CD4-positive, alpha-beta T cell (primary cell): ENCODE measurements at regions not wholly inside any gene's neighbourhood (a gene's known extent, or its start where the extent isn't known, plus 50 kb on each side); places are given as distances from the start of the nearest gene placed in this dataset.

Experiments used
- ATAC-seq: fragments of 200-7000 bp; cut with Tn5 transposase; one replicate; pipeline ENCODE4 v1.10.0; 2022; ENCODE audit warnings: mild to moderate bottlenecking; ENCODE audit not compliant: poor library complexity
- CTCF ChIA-PET: fragments of 350-600 bp; sonication (Branson Sonifier 250); formaldehyde crosslinking; loops from one replicate; lab custom pipeline; 2021; ENCODE audit warnings: antibody characterized with exemption, inconsistent platforms; lab: Charles Lee
- POLR2A ChIA-PET: fragments of 350-600 bp; sonication (Branson Sonifier 250); formaldehyde crosslinking; loops from one replicate; lab custom pipeline; 2021; ENCODE audit warnings: antibody characterized with exemption, inconsistent platforms; lab: Charles Lee
- DNase-seq, 14 experiments: peaks; one replicate each; pipeline ENCODE4 v3.0.0-alpha.2; 2013 to 2020; ENCODE audit warnings: mixed read lengths in 2 of 14
- H3K27ac ChIP-seq, 2 donors: one replicate each; pipeline versions ENCODE4 v1.5.1 to v1.7.0; 2013; ENCODE audit warnings: low read length in 2 of 2, low read depth in 1 of 2, mild to moderate bottlenecking in 1 of 2
- H3K27me3 ChIP-seq, 2 experiments: 1 replicate in 1 of 2; 2 replicates in 1 of 2; pipeline versions ENCODE4 v1.6.1 to v1.7.0; 2013; ENCODE audit warnings: low read length in 2 of 2, control low read depth in 1 of 2, mild to moderate bottlenecking in 1 of 2, moderate library complexity in 1 of 2; ENCODE audit not compliant: insufficient read depth in 2 of 2, control insufficient read depth in 1 of 2
- H3K36me3 ChIP-seq: one replicate; pipeline ENCODE4 v1.6.1; 2013; ENCODE audit warnings: low read length, control low read depth; ENCODE audit not compliant: insufficient read depth
- H3K4me1 ChIP-seq: one replicate; pipeline ENCODE4 v1.6.1; 2013; ENCODE audit warnings: low read length, control low read depth; ENCODE audit not compliant: insufficient read depth
- H3K4me3 ChIP-seq: one replicate; pipeline ENCODE4 v1.5.1; 2013; ENCODE audit warnings: mild to moderate bottlenecking, low read length, moderate library complexity
- H3K9me3 ChIP-seq, 2 experiments: 1 replicate in 1 of 2; 2 replicates in 1 of 2; pipeline versions ENCODE4 v1.6.1 to v1.7.0; 2013; ENCODE audit warnings: low read length in 2 of 2, mild to moderate bottlenecking in 2 of 2, control low read depth in 1 of 2, moderate library complexity in 1 of 2; ENCODE audit not compliant: control insufficient read depth in 1 of 2, insufficient read depth in 1 of 2
- H3K27ac Mint-ChIP-seq: one replicate; pipeline ENCODE4 v1.8.0; 2020; ENCODE audit warnings: mixed read lengths
- H3K27me3 Mint-ChIP-seq: one replicate; pipeline ENCODE4 v1.8.0; 2021; ENCODE audit warnings: mixed read lengths
- H3K36me3 Mint-ChIP-seq: one replicate; pipeline ENCODE4 v1.8.0; 2021; ENCODE audit warnings: low read depth, mixed read lengths
- H3K4me1 Mint-ChIP-seq: one replicate; pipeline ENCODE4 v1.8.0; 2021; ENCODE audit warnings: low read depth, mixed read lengths
- H3K4me3 Mint-ChIP-seq: one replicate; pipeline ENCODE4 v1.8.0; 2020; ENCODE audit warnings: mild to moderate bottlenecking, mixed read lengths
- H3K9me3 Mint-ChIP-seq: one replicate; pipeline ENCODE4 v1.8.0; 2020; ENCODE audit warnings: mixed read lengths
- intact Hi-C, 2 experiments: fragments of 100-400 bp; cut with DNase I in 1 of 2; cut with micrococcal nuclease in 1 of 2; formaldehyde crosslinking; loops; one replicate each; pipeline versions ENCODE4 v1.15.1 to v1.9.0; 2023 to 2025; cut with DNase I, micrococcal nuclease
- TF ChIP-seq, protein P1 (sequence below): fragments of 200-600 bp; IDR thresholded peaks from one replicate; pipeline ENCODE4 v1.8.0; 2022; ENCODE audit warnings: antibody characterized with exemption, mild to moderate bottlenecking

GRCh38 chr7:113639221-113639620 lies 279.6 kb downstream of the PPP1R3A start:
- Mint-ChIP-seq H3K9me3 (no peaks in the 10 kb centered on the region), H3K4me3 (no peak overlapping the region), H3K4me1 (no peaks in the 10 kb centered on the region), H3K27ac (no peak overlapping the region), H3K36me3 (no peaks in the 10 kb centered on the region), H3K27me3 (no peaks in the 10 kb centered on the region)
- Histone ChIP-seq H3K27ac (no peak overlapping the region), H3K27me3 (no peaks in the 10 kb centered on the region), H3K4me1 (no peaks in the 10 kb centered on the region), H3K9me3 (peaks cover 0 to 5% of the 10 kb centered on the region in 2 experiments), H3K36me3 (no peaks in the 10 kb centered on the region), H3K4me3 (no peak overlapping the region)
- no peak for DNase-seq
- POLR2A ChIA-PET: no interaction called here
- CTCF ChIA-PET: no interaction called here
- intact Hi-C loops: no loop called here
- TF ChIP-seq, protein P1, sequence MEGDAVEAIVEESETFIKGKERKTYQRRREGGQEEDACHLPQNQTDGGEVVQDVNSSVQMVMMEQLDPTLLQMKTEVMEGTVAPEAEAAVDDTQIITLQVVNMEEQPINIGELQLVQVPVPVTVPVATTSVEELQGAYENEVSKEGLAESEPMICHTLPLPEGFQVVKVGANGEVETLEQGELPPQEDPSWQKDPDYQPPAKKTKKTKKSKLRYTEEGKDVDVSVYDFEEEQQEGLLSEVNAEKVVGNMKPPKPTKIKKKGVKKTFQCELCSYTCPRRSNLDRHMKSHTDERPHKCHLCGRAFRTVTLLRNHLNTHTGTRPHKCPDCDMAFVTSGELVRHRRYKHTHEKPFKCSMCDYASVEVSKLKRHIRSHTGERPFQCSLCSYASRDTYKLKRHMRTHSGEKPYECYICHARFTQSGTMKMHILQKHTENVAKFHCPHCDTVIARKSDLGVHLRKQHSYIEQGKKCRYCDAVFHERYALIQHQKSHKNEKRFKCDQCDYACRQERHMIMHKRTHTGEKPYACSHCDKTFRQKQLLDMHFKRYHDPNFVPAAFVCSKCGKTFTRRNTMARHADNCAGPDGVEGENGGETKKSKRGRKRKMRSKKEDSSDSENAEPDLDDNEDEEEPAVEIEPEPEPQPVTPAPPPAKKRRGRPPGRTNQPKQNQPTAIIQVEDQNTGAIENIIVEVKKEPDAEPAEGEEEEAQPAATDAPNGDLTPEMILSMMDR: no peak
- ATAC-seq: no peak

DNA sequence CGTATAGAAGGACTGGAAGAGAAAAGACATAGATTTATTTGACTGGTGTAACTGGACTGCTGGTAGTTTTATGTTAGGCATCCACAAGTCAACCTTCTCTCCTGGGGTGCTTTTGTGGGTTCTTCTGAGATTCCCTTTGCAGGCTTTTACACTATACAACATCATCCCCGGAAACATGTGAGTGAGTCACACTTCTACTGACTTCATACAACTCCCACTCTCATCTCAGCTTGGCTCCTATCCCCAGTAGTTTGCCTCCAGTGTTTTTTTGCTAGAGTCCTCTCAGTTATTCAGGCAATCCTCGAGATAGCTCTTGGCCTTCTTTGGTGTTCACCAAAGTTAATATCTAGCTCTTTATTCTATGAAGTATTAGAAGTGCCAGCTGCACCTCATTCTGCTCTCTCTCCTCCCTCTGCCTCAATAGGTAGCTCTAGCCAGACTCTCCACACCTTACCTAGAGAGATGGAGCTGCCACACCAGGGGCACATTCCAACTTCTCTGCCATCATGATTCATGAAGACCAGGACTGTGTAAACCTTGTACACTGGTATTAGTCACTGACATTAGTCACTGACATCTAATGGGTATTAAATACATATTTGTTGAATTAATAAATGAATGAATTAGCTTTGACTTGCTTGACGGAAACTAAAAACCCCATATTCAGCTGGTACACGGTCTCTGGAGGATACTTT lies 281.9 kb downstream of the PPP1R3A start:
- ChIA-PET CTCF (no interaction called here), POLR2A (no interaction called here)
- Histone ChIP-seq H3K4me3 (no peak overlapping the region), H3K4me1 (no peaks in the 10 kb centered on the region), H3K9me3 (peaks cover 0 to 5% of the 10 kb centered on the region in 2 experiments), H3K27ac (no peak overlapping the region), H3K36me3 (no peaks in the 10 kb centered on the region), H3K27me3 (no peaks in the 10 kb centered on the region)
- TF ChIP-seq, protein P1: no peak
- DNase-seq: no peak
- intact Hi-C loops: no loop called here
- Mint-ChIP-seq H3K27me3 (no peaks in the 10 kb centered on the region), H3K9me3 (no peaks in the 10 kb centered on the region), H3K4me1 (no peaks in the 10 kb centered on the region), H3K27ac (no peak overlapping the region), H3K36me3 (no peaks in the 10 kb centered on the region), H3K4me3 (no peak overlapping the region)
- ATAC-seq: no peak

DNA sequence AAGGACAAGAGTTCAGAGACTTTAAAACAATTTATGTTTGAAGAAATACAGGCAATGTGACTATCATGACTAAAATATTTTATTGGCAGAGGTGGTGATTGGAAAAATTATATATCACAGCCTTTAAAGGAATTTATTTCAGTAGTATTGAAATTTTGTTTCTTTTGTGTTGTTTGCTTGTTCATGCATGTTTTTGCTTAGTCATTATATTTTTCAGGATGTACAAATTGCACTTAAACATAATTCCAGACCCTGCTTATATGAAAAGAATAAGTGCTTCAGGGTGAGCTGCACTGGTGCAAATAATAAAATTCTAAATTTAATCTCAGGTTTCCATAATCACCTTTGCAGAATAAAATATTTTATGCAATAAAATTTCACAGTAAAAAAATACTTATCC lies 283.3 kb downstream of the PPP1R3A start:
- ATAC-seq (no peak), DNase-seq (no peak)
- Mint-ChIP-seq H3K4me1 (no peaks in the 10 kb centered on the region), H3K9me3 (no peaks in the 10 kb centered on the region), H3K27me3 (no peaks in the 10 kb centered on the region), H3K4me3 (no peak overlapping the region), H3K36me3 (no peaks in the 10 kb centered on the region), H3K27ac (no peak overlapping the region)
- CTCF ChIA-PET: no interaction called here
- no peak overlapping the region for H3K27ac ChIP-seq
- H3K4me1 ChIP-seq: no peaks in the 10 kb centered on the region
- H3K4me3 ChIP-seq: no peak overlapping the region
- no peaks in the 10 kb centered on the region for H3K36me3 ChIP-seq
- H3K27me3 ChIP-seq: no peaks in the 10 kb centered on the region
- POLR2A ChIA-PET: no interaction called here
- TF ChIP-seq, protein P1: no peak
- intact Hi-C loops: no loop called here
- peaks cover 0 to under 1% of the 10 kb centered on the region in 2 experiments for H3K9me3 ChIP-seq
